HG03064 (cell line): ENCODE measurements at regions not wholly inside any gene's neighbourhood (a gene's known extent, or its start where the extent isn't known, plus 50 kb on each side); places are given as distances from the start of the nearest gene placed in this dataset.

Source experiments
- ATAC-seq: cut with Tn5 transposase; IDR thresholded peaks from one replicate; pipeline ENCODE4 v1.9.1; 2021; ENCODE audit warnings: low read depth; ENCODE audit not compliant: unreplicated experiment

DNA sequence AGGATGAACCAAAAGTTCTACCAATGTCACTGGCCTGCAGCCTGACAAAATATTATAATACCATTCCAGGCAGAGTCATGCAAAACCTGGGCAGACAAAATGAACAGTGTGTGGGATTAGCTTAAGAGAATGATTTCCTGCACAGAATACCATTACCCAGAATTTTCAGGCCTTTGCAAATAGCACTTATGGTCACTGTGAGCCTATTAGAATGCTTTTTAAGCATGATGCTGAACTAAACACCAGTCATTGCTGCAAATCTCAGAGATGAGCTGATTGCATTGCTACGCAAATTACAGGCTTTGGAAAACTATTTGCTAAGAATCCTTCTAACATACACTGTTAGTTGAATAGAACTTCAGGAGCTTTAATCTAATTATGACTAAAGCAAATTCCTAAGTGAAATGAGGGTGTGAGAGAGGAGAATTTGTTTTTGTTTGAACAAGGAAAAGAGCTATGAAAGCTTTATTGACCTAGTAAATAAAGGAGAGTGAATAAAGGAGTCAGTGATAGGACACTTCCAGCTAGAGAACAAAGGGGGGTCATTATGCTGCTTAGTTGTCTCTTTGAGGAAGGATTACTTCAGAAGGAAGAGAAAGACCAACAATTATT is 398.8 kb downstream of the HS3ST3B1 start:
- ATAC-seq, result no peak

DNA sequence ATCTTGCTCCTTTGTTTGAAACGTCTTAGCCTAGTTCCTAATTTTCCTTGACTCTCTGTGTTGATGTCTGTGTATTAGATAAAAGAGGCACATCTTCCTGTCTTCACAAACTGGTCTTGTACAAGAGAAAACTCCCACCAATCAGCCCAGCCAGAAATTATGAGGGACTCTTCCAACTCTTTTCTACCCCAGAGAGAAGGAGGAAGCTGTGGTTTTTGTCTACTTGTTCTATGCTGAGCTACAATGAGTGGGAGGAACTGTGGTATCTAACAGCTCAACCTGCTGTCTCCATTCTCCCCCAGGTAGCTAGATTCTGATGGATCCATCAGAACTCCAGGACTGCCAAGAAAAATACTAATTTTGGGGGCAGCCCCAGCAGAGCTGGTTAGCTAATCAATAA is 392.5 kb downstream of the HS3ST3B1 start:
- no peak for ATAC-seq

DNA sequence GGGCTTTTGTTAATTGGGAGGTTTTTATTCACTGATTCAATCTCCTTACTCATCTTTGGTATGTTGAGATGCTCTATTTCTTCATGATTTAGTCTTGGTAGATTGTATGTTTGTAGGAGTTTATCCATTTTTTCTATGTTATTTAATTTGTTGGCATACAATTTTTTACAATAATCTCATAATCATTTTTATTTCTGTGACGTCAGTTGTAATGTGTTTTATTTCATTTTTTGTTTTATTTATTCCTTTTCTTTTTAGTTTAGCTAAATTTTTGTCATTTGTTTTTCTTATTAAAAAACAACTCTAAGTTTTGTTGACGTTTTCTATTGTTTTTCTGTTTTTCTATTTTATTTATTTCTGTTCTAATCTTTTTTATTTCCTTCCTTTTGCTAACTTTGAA is 389.8 kb downstream of the HS3ST3B1 start:
- ATAC-seq, result no peak

DNA sequence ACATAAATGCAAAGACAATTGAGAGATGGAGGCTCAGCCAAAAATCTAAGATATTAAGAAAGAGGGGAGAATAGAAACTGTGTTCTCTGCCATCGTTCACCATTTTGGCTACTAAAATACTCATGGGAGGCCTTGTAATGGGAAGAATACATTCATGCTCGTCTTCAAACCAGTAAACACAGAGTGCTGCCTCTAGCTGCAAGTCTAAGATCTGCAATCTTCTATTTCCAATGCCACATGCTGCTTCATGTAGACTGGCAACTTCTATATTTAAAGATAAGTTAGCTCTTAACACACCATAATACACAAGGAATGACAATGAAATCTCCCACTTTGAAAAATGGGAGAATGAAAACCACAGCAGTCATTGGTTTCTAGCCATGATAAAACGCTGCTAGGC is 387.3 kb downstream of the HS3ST3B1 start:
- ATAC-seq, result no peak

DNA sequence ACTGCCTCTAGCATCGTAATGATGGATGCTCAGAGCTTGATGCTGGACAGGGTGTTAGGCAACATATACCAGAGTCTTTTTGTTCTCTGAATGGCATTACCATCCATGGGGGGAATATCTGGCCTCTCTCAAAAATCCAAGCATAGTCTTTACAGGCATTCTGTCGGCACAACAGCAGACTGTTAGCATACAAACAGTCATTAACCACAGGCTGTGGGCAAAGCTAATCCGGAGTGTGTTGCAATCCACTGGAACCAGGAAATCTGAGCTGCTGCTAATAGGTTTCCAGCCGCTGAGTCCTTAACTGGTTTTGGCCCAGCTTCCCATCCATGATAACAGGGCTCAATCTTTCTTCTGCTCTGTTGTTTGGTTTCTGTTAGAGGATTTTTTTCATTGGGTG is 371.9 kb downstream of the HS3ST3B1 start:
- ATAC-seq, result no peak

DNA sequence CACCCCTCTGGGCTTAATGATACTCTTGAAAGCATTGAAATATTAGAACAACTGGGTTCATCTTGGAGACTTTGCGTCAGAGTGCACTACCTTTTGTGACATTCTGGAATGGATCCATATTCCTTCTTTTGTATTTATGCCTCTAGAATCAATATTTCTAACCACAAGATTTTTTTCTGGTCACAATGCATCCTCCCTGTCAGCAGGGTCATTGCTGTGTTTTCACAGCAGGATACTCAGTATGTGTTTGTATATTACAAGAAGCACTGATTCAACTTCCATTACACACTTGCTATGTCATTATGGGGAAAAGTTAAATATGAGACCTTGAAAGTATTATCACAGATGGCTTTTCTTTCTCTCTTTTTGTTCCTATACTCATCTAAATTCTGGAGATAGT is 370.0 kb downstream of the HS3ST3B1 start:
- ATAC-seq, result no peak

DNA sequence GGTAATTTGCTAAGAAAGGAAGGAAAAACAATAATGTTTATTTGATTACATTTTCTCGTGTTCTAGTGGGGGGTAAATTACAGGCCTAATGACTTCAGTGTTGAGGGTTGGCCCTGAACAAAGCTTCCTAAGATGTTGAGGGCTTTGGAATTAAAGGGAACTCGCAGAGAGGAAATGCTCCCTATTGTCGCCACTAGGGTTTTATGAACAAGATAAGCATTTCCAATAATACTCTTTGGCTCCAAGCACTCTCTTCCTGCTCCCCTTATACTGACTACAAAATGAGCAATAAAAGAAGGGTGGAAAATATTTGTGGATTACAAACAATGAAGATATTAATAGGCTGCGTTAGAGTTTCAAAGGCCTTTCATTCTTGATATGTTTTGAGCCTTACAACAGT is 363.6 kb downstream of the HS3ST3B1 start:
- ATAC-seq, result no peak

DNA sequence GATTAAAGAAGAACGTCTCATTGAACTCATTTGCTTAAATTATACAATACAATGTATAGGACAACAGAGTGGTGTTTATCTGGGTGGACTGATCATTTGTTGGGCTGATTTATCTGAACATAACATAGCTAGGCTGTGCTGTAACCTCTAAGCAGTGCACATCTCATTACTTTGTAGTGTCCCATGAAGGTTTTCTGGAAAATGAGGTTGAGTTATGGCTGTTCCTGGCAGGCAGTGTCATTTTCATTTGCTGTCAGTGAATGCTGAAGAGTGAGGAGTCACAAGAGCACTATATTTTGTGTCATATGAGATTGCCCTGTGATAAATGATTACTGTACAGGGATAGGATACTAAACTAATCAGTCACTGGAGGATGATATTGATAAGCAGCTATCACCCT is 340.2 kb downstream of the HS3ST3B1 start:
- ATAC-seq, result no peak

DNA sequence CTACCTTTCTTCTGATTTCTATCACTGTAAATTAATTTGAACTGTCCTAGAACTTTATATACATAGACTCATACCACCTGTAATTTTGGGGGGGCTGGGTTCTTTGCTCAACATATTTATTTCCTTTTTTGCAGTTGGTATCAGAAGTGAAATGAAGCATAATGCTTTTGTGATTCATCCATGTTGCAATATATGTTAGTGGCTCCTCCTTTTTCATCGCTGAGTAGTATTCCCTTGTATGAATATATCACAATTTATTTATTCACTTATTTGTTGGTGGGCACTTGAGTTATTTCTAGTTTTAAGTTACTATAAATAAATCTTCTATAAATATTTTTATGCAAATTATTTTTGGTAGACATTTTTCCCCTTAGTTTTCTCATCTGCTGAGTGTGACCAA is 336.4 kb downstream of the HS3ST3B1 start:
- no peak for ATAC-seq

DNA sequence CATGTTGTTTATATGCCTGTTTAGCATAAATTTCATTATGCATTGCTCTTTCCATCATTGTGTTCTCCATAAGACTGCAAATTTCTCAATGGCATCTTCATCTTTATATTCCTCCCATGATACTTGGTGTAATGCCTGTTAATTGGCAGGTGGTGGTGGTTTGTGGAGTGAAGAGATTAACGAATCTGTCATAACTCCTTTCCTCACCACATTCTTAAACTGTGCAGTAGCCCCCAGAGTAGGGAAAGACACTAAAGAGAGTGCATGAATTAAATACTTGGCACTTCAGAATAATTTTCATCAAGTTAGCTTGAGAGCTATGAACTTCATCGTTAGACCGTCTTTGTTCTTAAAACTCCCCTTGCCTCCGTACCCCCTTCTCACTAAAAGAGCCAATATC is 329.7 kb downstream of the HS3ST3B1 start:
- ATAC-seq, result no peak

DNA sequence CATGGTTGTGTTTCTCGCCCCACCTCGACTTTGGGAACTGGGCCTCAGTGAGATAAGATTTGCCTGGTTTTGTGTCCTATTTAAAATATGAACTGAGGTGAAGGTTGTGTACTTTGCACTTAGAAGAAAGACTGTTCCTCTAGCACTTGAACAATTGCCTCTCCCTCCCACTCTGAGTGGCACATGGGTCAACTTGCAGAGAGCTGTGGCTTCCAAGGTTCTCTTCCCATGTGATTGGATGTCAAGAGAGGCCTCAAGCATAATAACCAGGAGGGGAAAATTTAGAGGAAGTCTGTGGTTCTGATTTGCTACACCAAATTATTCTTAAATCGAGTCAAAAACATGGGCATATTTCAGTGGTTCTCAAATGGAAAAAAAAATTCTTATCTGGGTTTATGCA is 329.2 kb downstream of the HS3ST3B1 start:
- no peak for ATAC-seq

DNA sequence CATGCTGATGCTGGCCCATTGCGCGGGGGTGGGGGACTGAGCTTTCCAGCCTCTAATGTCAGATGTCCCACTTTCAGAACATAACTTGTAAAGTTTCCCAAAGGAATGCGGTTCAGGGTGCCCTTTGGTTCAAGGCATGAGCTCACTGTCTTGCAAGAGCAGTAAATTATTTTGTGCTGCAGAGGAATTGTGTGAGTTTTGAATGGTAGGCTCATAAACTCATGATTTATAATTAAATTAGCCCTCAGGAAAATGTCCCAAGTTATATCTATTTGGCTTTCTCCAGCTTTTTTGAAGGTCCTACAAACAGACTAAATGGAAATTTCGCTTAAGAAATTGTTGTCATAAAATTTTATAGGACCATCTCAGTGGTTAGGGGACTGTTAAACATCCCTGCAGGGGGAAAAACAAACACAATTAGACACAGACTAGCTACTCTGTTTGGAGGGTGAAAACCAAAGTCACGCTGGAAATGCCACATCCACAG is 321.8 kb downstream of the HS3ST3B1 start:
- no peak for ATAC-seq

DNA sequence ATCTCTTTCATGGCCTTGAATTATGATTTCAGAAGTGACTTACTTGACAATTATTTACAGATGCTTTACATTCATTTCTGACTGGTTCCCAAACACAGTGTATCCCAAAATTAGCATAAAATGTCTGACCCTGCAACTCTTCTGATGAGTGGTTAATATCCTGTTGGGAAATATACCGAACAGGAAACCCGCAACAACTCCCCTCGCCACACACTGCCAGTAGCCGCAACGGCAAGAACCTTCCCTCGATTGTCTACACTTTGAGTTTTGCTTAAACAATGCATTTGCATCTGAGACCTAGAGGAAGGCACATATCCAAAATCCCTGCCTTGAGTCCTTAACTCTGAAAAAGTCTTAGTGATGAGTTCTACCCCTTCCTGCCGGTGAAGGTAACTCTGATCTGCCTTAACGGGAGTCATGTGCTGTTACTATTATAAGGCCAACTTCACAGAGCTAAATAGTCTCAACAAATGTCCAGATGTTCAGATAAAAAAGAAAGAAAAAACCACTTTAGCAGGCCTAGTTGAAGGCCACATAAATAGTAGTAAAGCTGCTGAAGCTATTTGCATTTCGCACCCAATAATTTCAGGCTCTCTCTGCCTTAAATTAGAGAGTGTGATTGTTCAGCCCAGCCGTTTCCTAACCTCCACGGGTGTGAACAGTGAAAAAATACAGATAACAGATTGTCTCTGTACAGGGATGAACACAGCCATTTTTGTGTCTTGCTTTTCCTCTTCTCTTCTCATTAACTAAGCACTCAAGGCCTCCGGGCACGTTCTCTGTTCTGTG is 321.1 kb downstream of the HS3ST3B1 start:
- ATAC-seq, result no peak

DNA sequence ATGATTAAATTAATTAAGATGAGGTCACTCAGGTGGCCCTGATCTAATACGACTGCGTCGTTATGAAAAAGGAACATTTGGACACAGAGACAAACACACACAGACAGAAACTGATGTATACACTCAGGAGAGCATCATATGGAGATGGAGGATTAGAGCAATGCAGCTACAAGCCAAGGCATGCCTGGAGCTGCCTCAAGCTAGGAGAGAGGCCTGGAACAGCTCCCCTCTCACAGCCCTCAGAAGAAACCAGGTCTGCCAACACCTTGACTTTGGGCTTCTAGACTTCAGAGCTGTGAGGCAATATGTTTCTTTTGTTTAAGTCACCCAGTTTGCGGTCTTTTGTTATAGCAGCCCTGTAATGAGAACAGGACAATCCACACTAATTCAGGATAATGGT is 318.9 kb downstream of the HS3ST3B1 start:
- no peak for ATAC-seq

DNA sequence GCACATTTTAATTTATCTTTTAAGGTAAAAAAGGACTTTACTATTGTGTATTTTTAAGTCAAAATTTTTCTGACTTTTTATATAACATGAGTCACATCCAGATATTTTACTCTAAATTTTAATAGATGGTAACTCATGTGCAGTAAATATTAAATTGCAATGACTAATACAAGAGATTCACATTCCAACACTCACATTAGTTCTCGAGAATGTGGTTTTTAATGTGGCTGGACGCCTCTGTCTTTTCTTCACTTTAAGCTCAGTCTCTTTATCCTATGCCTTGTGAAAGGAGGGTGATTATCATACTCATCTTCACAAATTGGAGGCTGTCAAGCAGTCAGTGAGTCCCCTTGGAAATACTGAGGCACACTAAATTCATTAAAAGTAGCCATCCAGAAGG is 315.6 kb downstream of the HS3ST3B1 start:
- ATAC-seq, result no peak

DNA sequence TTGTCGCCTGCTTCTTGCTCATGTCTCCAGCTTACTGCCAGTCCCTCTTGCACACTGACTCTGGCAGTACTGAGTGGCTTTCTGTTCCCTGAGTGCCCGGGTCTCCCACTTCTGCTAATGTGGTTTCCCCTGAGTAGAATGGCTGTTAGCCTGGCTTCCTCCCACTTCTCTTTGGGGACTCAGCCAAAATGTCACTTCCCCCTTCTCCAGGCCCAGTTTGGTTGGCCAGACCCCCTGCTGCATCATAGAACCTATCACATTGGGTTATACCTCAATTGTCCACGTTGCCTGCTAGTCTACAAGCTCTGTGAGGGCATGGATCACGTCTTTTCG is 304.4 kb downstream of the HS3ST3B1 start:
- ATAC-seq, result no peak

DNA sequence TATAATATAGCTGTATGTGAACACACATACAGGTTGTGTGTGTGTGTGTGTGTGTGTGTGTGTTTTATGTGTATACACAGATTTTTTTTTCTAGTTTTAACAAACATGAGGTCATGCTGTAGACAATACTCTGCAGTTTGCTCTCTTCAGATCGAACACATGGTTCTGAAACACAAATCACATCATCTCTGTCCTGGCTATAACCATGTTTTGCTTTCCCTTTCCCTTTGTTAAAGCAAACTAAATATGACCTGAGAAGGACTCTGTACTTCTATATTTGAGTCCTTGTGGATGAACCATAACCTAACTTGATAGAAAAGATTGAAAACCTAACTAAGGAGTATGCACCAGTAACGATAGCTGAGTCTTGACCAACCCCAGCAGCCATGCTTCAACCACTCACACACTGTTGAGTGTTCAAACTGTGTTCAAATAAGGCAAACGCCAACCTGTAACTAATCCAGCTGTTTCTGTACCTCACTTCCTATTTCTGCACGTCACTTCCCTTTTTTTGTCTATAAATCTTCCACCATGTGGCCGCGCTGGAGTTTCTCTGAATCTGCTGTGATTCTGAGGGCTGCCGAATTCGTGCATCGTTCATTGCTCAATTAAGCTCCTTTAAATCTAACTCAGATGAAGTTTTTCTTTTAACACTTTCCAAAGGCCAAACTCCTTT is 303.8 kb downstream of the HS3ST3B1 start:
- no peak for ATAC-seq

DNA sequence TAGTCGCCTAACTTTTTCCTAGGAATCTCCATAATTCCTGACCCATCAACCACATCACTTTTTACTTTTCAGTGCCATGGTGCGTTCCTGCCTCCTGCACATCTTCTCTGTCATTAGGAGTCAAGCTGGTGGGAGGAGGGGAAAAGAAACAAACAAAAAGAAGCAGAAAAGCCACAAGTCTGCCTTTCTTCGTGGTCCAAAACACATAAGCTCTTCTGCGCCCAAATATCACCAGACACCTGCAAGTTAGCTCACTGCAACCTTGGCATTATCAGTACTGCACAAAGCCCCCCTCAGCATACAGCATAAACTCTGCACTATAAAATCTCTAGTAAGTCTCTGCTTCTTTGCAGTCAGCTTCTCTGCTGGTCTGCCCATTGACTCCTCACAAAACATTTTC is 295.3 kb downstream of the HS3ST3B1 start:
- ATAC-seq, result no peak

DNA sequence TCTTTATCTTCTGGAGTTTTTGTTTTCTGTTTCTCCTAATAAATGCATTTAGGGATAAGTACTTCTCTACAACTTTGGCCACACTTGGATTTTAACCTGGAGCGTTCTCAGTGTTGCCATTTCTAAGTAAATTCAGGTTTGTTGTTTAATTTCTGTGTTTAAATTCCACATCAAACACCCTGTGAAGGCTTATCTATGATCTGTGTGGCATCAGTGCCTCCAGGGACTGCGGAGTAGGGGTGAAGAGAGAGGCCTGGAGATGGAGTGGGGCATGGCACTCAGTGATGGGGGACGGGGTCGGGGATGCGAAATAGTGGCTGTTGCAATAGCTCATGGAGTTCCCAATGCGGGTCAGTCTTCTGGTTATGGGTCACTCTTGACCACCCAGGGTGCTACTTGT is 294.8 kb downstream of the HS3ST3B1 start:
- no peak for ATAC-seq

DNA sequence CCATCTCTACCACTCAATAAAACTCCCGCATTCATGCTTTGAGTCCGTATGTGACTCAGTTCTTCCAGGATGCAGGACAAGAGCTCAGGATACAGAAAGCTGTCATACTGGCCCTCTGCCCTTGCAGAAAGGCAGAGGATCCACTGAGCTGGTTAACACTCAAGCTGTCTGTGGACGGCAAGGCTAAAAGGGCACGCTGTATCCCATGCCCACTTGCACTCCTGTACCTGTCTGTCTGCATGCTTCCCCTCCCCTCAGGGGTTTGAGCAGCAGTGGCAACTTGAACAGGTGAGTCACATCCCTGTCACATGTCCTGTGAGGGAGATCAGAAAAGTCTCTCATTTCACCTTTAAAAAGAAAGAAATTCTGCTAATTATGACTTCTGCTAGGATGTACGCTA is 293.8 kb downstream of the HS3ST3B1 start:
- no peak for ATAC-seq

DNA sequence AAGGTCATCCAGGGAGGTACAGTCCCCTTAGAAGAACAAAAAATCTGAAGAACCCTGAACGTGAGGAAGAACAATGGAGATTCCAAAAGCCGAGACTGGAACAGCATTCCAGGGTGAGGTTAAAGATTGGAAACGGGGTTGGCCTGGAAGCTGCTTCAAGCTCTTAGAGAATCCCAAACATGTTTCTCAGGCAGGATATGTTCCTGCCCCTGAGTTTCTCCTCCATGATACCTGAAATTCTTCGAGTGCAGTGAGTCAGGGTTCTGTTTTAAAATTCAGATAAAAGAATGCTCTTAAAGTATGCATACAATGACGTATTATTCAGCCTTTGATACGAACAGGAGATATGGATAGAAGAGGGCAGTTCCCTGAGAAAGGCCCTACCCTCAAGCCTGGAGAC is 293.1 kb downstream of the HS3ST3B1 start:
- no peak for ATAC-seq
